ENCODE measurements at regions not wholly inside any gene's neighbourhood (a gene's known extent, or its start where the extent isn't known, plus 50 kb on each side); places are given as distances from the start of the nearest gene placed in this dataset.
A peak's percentile ranks its signal among the peaks of the same experiment; 100 is the strongest.
"Not testable (repeated sequence)": the region's sequence is repeated elsewhere in the genome, so short reads cannot be mapped to it uniquely, and the experiment has no call there.

DNA sequence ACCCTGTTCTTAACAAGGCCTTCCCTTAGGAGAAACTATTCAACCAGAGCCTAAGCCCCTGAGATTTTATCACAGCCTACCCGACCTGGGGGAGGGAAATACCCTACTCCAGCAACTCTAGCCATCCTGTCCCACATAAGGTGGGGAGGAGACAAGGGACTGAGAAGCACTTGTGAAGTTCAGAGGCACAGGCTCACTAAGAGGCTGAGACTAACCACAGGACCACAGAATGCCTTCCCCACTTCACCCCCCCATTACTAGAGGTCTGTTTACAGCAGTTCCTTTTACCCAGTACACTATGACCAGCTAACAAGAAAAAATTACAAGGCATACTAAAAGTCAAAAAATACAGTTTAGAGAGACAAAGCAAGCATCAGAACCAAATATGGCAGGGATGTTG, 86.8 kb downstream of the TEX35 start:
- TF ChIP-seq MYC (IDR thresholded peaks at IDR 0.05; ENCODE audit: low read depth, low read length), result no peak
- no peak for TF ChIP-seq MAX (IDR thresholded peaks at IDR 0.05; ENCODE audit: low read depth, low read length)
- TF ChIP-seq POLR2A (IDR thresholded peaks at IDR 0.05; ENCODE audit: extremely low read depth, insufficient read length), result no peak
- TF ChIP-seq, protein P1, sequence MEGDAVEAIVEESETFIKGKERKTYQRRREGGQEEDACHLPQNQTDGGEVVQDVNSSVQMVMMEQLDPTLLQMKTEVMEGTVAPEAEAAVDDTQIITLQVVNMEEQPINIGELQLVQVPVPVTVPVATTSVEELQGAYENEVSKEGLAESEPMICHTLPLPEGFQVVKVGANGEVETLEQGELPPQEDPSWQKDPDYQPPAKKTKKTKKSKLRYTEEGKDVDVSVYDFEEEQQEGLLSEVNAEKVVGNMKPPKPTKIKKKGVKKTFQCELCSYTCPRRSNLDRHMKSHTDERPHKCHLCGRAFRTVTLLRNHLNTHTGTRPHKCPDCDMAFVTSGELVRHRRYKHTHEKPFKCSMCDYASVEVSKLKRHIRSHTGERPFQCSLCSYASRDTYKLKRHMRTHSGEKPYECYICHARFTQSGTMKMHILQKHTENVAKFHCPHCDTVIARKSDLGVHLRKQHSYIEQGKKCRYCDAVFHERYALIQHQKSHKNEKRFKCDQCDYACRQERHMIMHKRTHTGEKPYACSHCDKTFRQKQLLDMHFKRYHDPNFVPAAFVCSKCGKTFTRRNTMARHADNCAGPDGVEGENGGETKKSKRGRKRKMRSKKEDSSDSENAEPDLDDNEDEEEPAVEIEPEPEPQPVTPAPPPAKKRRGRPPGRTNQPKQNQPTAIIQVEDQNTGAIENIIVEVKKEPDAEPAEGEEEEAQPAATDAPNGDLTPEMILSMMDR (IDR thresholded peaks at IDR 0.05; ENCODE audit: low read depth, low read length), result no peak
- H3K4me3 ChIP-seq (ENCODE audit: low read depth, low read length), result no peak overlapping the region
- peak; percentile 40 for DNase-seq (ENCODE audit: low read depth)

- TF ChIP-seq MAX (IDR thresholded peaks at IDR 0.05; ENCODE audit: low read depth, low read length) (no peak), POLR2A (IDR thresholded peaks at IDR 0.05; ENCODE audit: extremely low read depth, insufficient read length) (no peak), MYC (IDR thresholded peaks at IDR 0.05; ENCODE audit: low read depth, low read length) (no peak)
- TF ChIP-seq, protein P1 (IDR thresholded peaks at IDR 0.05; ENCODE audit: low read depth, low read length), result no peak
- no peak for DNase-seq (ENCODE audit: low read depth)
- no peak overlapping the region for H3K4me3 ChIP-seq (ENCODE audit: low read depth, low read length)
Measured at GRCh38 chr1:178603926-178604325, 91.0 kb downstream of the TEX35 start.

GRCh38 chr1:178606839-178607238, 93.9 kb downstream of the TEX35 start:
- no peak overlapping the region for H3K4me3 ChIP-seq (ENCODE audit: low read depth, low read length)
- no peak for TF ChIP-seq POLR2A (IDR thresholded peaks at IDR 0.05; ENCODE audit: extremely low read depth, insufficient read length)
- TF ChIP-seq MAX (IDR thresholded peaks at IDR 0.05; ENCODE audit: low read depth, low read length), result no peak
- TF ChIP-seq MYC (IDR thresholded peaks at IDR 0.05; ENCODE audit: low read depth, low read length), result no peak
- TF ChIP-seq, protein P1 (IDR thresholded peaks at IDR 0.05; ENCODE audit: low read depth, low read length), result no peak
- DNase-seq (ENCODE audit: low read depth), result no peak

GRCh38 chr1:178607718-178608408, 95.0 kb downstream of the TEX35 start:
- DNase-seq (ENCODE audit: low read depth), result peak; percentile 86
- no peak overlapping the region for H3K4me3 ChIP-seq (ENCODE audit: low read depth, low read length)
- TF ChIP-seq MAX (IDR thresholded peaks at IDR 0.05; ENCODE audit: low read depth, low read length), result no peak
- TF ChIP-seq POLR2A (IDR thresholded peaks at IDR 0.05; ENCODE audit: extremely low read depth, insufficient read length), result no peak
- TF ChIP-seq, protein P1 (IDR thresholded peaks at IDR 0.05; ENCODE audit: low read depth, low read length), result no peak
- no peak for TF ChIP-seq MYC (IDR thresholded peaks at IDR 0.05; ENCODE audit: low read depth, low read length)

- H3K4me3 ChIP-seq (ENCODE audit: low read depth, low read length), result no peak overlapping the region
- DNase-seq (ENCODE audit: low read depth), result no peak
- TF ChIP-seq POLR2A (IDR thresholded peaks at IDR 0.05; ENCODE audit: extremely low read depth, insufficient read length) (no peak), MAX (IDR thresholded peaks at IDR 0.05; ENCODE audit: low read depth, low read length) (no peak), MYC (IDR thresholded peaks at IDR 0.05; ENCODE audit: low read depth, low read length) (no peak)
- TF ChIP-seq, protein P1 (IDR thresholded peaks at IDR 0.05; ENCODE audit: low read depth, low read length), result no peak
Measured at GRCh38 chr1:178609015-178609414, 96.1 kb downstream of the TEX35 start.

DNA sequence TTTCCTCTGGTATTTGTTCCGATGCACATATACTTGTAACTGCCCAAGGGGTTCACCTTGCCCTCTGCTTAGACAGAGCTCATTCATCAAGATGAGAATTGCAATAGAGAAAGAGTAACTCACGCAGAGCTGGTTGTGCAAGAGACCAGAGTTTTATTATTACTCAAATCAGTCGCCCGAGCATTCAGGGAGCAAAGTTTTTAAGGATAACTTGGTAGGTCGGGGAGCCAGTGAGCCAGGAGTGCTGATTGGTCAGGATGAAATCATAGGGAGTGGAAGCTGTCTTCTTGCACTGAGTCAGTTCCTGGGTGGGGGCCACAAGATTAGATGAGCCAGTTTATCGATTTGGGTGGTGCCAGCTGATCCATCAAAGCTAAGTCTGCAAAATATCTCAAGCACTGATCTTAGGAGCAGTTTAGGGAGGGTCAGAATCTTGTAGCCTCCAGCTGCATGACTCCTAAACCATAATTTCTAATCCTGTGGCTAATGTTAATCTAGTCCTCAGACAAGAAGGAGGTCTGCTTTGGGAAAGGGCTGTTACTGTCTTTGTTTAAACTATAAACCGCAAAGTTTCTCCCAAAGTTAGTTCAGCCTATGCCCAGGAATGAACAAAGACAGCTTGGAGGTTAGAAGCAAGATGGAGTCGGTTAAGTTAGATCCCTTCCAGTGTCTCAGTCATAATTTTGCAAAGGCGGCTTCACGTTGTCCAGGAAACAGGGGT, 97.9 kb downstream of the TEX35 start:
- DNase-seq (ENCODE audit: low read depth), result peak; percentile 44
- H3K4me3 ChIP-seq (ENCODE audit: low read depth, low read length), result not testable (repeated sequence)

Data from NB4 (cell line).